ENCODE measurements at regions not wholly inside any gene's neighbourhood (a gene's known extent, or its start where the extent isn't known, plus 50 kb on each side); places are given as distances from the start of the nearest gene placed in this dataset.
A peak's percentile ranks its signal among the peaks of the same experiment; 100 is the strongest.

GRCh38 chr19:30651066-30651465 lies 278.9 kb downstream of the ZNF536 start:
- intact Hi-C loops (cut with DNase I) = loop anchor here in 1 of 2 donors (5.0 kb wide), 1 partner anchor 429 kb away; no protein-coding TSS in a partner anchor
- Histone ChIP-seq H3K27me3 (no peaks in the 10 kb centered on the region), H3K4me3 (no peak overlapping the region), H3K36me3 (replicated peaks in 1 of 2) (no peaks in the 10 kb centered on the region), H3K27ac (no peak overlapping the region), H3K9me3 (replicated peaks in 1 of 3) (no peaks in the 10 kb centered on the region), H3K4me1 (replicated peaks in 1 of 2) (no peaks in the 10 kb centered on the region)
- WGBS, 4 donors = 75 to 78% (median 76%) methylated on average over 9 to 10 of the region's 10 CpGs
- TF ChIP-seq POLR2A (IDR thresholded peaks at IDR 0.05) = no peak
- TF ChIP-seq CTCF (IDR thresholded peaks at IDR 0.05) = no peak
- no peak for DNase-seq

- Histone ChIP-seq H3K27ac (no peak overlapping the region), H3K4me3 (no peak overlapping the region), H3K27me3 (no peaks in the 10 kb centered on the region), H3K4me1 (replicated peaks in 1 of 2) (no peaks in the 10 kb centered on the region), H3K9me3 (replicated peaks in 1 of 3) (no peaks in the 10 kb centered on the region), H3K36me3 (replicated peaks in 1 of 2) (no peaks in the 10 kb centered on the region)
- peak in 6 of 7 donors; percentile 41 to 78 (median 60) for DNase-seq
- WGBS, 4 donors = 11 to 17% (median 14%) methylated on average over 9 of the region's 9 CpGs
- intact Hi-C loops (cut with DNase I) = loop anchor here in 1 of 2 donors (5.0 kb wide), 1 partner anchor 428 kb away; no protein-coding TSS in a partner anchor
- TF ChIP-seq POLR2A (IDR thresholded peaks at IDR 0.05) = no peak
- TF ChIP-seq CTCF (IDR thresholded peaks at IDR 0.05) = peak; percentile 75 to 82 (median 78)
These were observed 277.9 kb downstream of the ZNF536 start for GRCh38 chr19:30649934-30650614.

- H3K9me3 ChIP-seq (replicated peaks in 1 of 3) = no peaks in the 10 kb centered on the region
- no peaks in the 10 kb centered on the region for H3K36me3 ChIP-seq (replicated peaks in 1 of 2)
- no peaks in the 10 kb centered on the region for H3K4me1 ChIP-seq (replicated peaks in 1 of 2)
- WGBS, 4 donors = 60 to 72% (median 69%) methylated on average over 12 of the region's 12 CpGs
- intact Hi-C loops (cut with DNase I) = no loop called here
- H3K27me3 ChIP-seq = no peaks in the 10 kb centered on the region
- no peak overlapping the region for H3K27ac ChIP-seq
- DNase-seq = no peak
- no peak overlapping the region for H3K4me3 ChIP-seq
- TF ChIP-seq POLR2A (IDR thresholded peaks at IDR 0.05) (no peak), CTCF (IDR thresholded peaks at IDR 0.05) (no peak)
These were observed 277.0 kb downstream of the ZNF536 start for GRCh38 chr19:30648866-30649862.

All from adrenal gland (tissue), 9 donors.